PC-3 (cell line): ENCODE measurements at regions not wholly inside any gene's neighbourhood (a gene's known extent, or its start where the extent isn't known, plus 50 kb on each side); places are given as distances from the start of the nearest gene placed in this dataset.
"Not testable (repeated sequence)": the region's sequence is repeated elsewhere in the genome, so short reads cannot be mapped to it uniquely, and the experiment has no call there.

ENCODE experiments used
- ATAC-seq: fragments of 200-7000 bp; cut with Tn5 transposase; 2 replicates; pipeline ENCODE4 v1.9.1; 2020; ENCODE audit warnings: mild to moderate bottlenecking, moderate library complexity
- BruUV-seq: library from RNA; stranded (reverse); fragments of 400-500 nt; replicated peaks from 2 replicates; lab custom pipeline; 2021; lab: Mats Ljungman, UMichigan
- CTCF ChIA-PET: fragments of 300-600 bp; sonication (Branson Sonifier 250); formaldehyde crosslinking; loops from one replicate; lab custom pipeline; 2022; ENCODE audit warnings: antibody characterized with exemption; lab: Charles Lee
- POLR2A ChIA-PET: fragments of 300-600 bp; sonication (Branson Sonifier 250); formaldehyde crosslinking; loops from one replicate; lab custom pipeline; 2022; ENCODE audit warnings: antibody characterized with exemption; ENCODE audit not compliant: unreplicated experiment; lab: Charles Lee
- DNase-seq: peaks from one replicate; pipeline ENCODE4 v3.0.0-alpha.2; 2015
- H2AFZ ChIP-seq: fragments of 300-600 bp; sonication (generic); 2 replicates; pipeline ENCODE4 v1.6.0; 2016; ENCODE audit warnings: antibody characterized with exemption, low read length
- H3F3A ChIP-seq: fragments of 300-600 bp; sonication (generic); one replicate; pipeline ENCODE4 v1.6.0; 2017; ENCODE audit warnings: antibody characterized with exemption, low read length, control low read depth, mild to moderate bottlenecking; ENCODE audit not compliant: unreplicated experiment
- H3K27ac ChIP-seq: fragments of 300-600 bp; sonication (generic); 2 replicates; pipeline ENCODE4 v1.5.1; 2016; ENCODE audit warnings: mild to moderate bottlenecking, low read length
- H3K27me3 ChIP-seq: fragments of 300-600 bp; sonication (generic); 2 replicates; pipeline ENCODE4 v1.6.1; 2016; ENCODE audit warnings: low read length, mixed read lengths
- H3K36me3 ChIP-seq: fragments of 300-600 bp; sonication (generic); 2 replicates; pipeline ENCODE4 v1.6.1; 2016; ENCODE audit warnings: low read depth, mixed run types, low read length, mixed read lengths
- H3K4me1 ChIP-seq: fragments of 300-600 bp; sonication (generic); 2 replicates; pipeline ENCODE4 v1.5.1; 2016; ENCODE audit warnings: low read length; ENCODE audit not compliant: insufficient read depth
- H3K4me2 ChIP-seq: fragments of 300-600 bp; sonication (generic); 2 replicates; pipeline ENCODE4 v1.6.0; 2016; ENCODE audit warnings: low read length
- H3K4me3 ChIP-seq: fragments of 300-600 bp; sonication (generic); 2 replicates; pipeline ENCODE4 v1.5.1; 2016; ENCODE audit warnings: mild to moderate bottlenecking, low read length, mixed read lengths
- H3K79me2 ChIP-seq: fragments of 300-600 bp; sonication (generic); 2 replicates; pipeline ENCODE4 v1.6.1; 2017; ENCODE audit warnings: low read length, mixed read lengths
- H3K9ac ChIP-seq: fragments of 300-600 bp; sonication (generic); 2 replicates; pipeline ENCODE4 v1.6.0; 2016; ENCODE audit warnings: mild to moderate bottlenecking, low read length
- H3K9me2 ChIP-seq: fragments of 300-600 bp; sonication (generic); replicated peaks from 2 replicates; pipeline ENCODE4 v1.6.1; 2016; ENCODE audit warnings: mixed run types, low read length, mixed read lengths
- H3K9me3 ChIP-seq: fragments of 300-600 bp; sonication (generic); 2 replicates; pipeline ENCODE4 v1.6.1; 2016; ENCODE audit warnings: low read length, mixed read lengths
- H4K20me1 ChIP-seq: fragments of 300-600 bp; sonication (generic); 2 replicates; pipeline ENCODE4 v1.6.1; 2016; ENCODE audit warnings: low read length, mixed read lengths
- CTCF ChIP-seq: fragments of 300-600 bp; sonication (generic); conservative IDR thresholded peaks from 2 replicates; pipeline ENCODE4 v1.5.1; 2017; ENCODE audit warnings: antibody characterized with exemption, low read depth, mild to moderate bottlenecking, low read length
- EZH2 ChIP-seq: fragments of 300-600 bp; sonication (generic); IDR thresholded peaks from one replicate; pipeline ENCODE4 v1.6.1; 2017; ENCODE audit warnings: antibody characterized with exemption, mild to moderate bottlenecking, low read length; ENCODE audit not compliant: unreplicated experiment
- EZH2phosphoT487 ChIP-seq: fragments of 300-600 bp; sonication (generic); IDR thresholded peaks from 2 replicates; pipeline ENCODE4 v1.6.1; 2018; ENCODE audit warnings: mild to moderate bottlenecking, antibody characterized with exemption, low read length, borderline replicate concordance
- intact Hi-C: fragments of 100-400 bp; cut with micrococcal nuclease; formaldehyde crosslinking; loops from 2 replicates; pipeline ENCODE4 v1.9.0; 2023

- Histone ChIP-seq H4K20me1 (no peaks in the 10 kb centered on the region), H3K27ac (no peak overlapping the region), H3K79me2 (no peaks in the 10 kb centered on the region), H3K9me2 (no peaks in the 10 kb centered on the region), H3K4me1 (no peaks in the 10 kb centered on the region), H3K27me3 (no peaks in the 10 kb centered on the region), H3K9ac (no peak overlapping the region), H3K4me2 (no peak overlapping the region), H2AFZ (no peak overlapping the region), H3K36me3 (no peaks in the 10 kb centered on the region), H3F3A (no peaks in the 10 kb centered on the region), H3K9me3 (0 out of 2 replicates have a peak, but pooled peaks cover under 1% of the 10 kb centered on the region), H3K4me3 (no peak overlapping the region)
- intact Hi-C loops, result no loop called here
- no peak for ATAC-seq
- TF ChIP-seq CTCF (no peak), EZH2 (no peak), EZH2phosphoT487 (no peak)
- ChIA-PET POLR2A (no interaction called here), CTCF (no interaction called here)
- BruUV-seq, result no TSS peak
- DNase-seq, result no peak
Observed at GRCh38 chr14:82963756-82964155, 1430.1 kb upstream of the SEL1L start.

GRCh38 chr14:82987502-82988124 is 1454.0 kb upstream of the SEL1L start:
- DNase-seq, result no peak
- H3K36me3 ChIP-seq, result no peaks in the 10 kb centered on the region
- H3K4me3 ChIP-seq, result no peak overlapping the region
- H3F3A ChIP-seq, result no peaks in the 10 kb centered on the region
- ChIA-PET CTCF (no interaction called here), POLR2A (no interaction called here)
- no peak for TF ChIP-seq CTCF
- no peak overlapping the region for H3K27ac ChIP-seq
- no TSS peak for BruUV-seq
- ATAC-seq, result no peak
- no peak overlapping the region for H3K9ac ChIP-seq
- H3K9me3 ChIP-seq, result 0 out of 2 replicates have a peak, but pooled peaks cover 5% of the 10 kb centered on the region
- no peaks in the 10 kb centered on the region for H4K20me1 ChIP-seq
- H3K79me2 ChIP-seq, result no peaks in the 10 kb centered on the region
- intact Hi-C loops, result no loop called here
- H3K4me2 ChIP-seq, result no peak overlapping the region
- H3K4me1 ChIP-seq, result no peaks in the 10 kb centered on the region
- no peak overlapping the region for H2AFZ ChIP-seq
- H3K27me3 ChIP-seq, result no peaks in the 10 kb centered on the region
- no peaks in the 10 kb centered on the region for H3K9me2 ChIP-seq

- H3F3A ChIP-seq, H3K27ac ChIP-seq, BruUV-seq, CTCF ChIA-PET, H2AFZ ChIP-seq, H4K20me1 ChIP-seq, H3K4me2 ChIP-seq, H3K36me3 ChIP-seq, H3K27me3 ChIP-seq, H3K9me3 ChIP-seq, H3K4me1 ChIP-seq, intact Hi-C loops, POLR2A ChIA-PET, H3K79me2 ChIP-seq, H3K4me3 ChIP-seq, H3K9me2 ChIP-seq, ATAC-seq, DNase-seq, H3K9ac ChIP-seq: not testable (repeated sequence)
Observed at GRCh38 chr14:82994547-82994946, 1460.9 kb upstream of the SEL1L start.
